NOMO-1 treated with dmso at 0.1 percent for 144 hours (cell line): ENCODE measurements at regions not wholly inside any gene's neighbourhood (a gene's known extent, or its start where the extent isn't known, plus 50 kb on each side); places are given as distances from the start of the nearest gene placed in this dataset.

Experiments used
- DNase-seq: peaks from one replicate; lab custom pipeline; 2025; ENCODE audit not compliant: unreplicated experiment; lab: John Stamatoyannopoulos, UW

DNA sequence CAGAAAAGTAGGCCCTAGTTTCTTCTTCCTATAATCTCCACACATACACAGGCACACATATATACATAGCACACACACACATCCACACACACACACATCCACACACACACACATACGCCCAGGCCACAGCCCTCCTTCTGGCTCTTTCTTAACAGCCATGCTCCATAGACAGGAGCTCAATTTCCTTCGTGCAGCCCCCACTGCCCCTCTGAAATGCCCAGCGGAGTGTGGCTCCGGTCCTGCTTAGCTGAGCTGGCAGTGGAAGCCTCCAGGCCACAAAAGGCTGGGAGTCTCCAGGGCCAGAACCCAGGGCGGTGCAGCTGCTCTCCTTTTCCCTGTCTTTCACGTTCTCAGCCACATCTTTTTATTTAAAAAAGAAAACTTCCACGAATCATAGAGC lies 282.9 kb upstream of the IGFBP3 start:
- DNase-seq, result no peak

DNA sequence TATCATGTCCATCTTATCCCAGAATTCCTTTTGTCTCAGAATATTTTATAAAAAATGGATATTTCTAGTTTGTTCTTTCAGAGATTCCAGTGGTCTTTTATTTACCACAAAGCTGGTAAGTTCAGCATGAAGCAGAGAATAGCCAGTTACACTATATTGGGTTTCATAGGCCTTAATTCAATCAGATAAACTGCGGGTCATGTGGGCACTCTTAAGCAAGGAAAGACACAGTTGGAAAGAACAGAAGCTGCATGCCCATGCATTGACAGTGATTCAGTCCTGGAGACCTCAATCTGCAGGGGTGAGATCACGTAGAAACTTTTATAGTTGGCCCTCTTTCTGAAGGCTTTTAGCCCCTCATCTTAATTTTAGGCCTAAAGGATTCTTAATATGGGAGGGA lies 281.3 kb upstream of the IGFBP3 start:
- DNase-seq, result no peak

DNA sequence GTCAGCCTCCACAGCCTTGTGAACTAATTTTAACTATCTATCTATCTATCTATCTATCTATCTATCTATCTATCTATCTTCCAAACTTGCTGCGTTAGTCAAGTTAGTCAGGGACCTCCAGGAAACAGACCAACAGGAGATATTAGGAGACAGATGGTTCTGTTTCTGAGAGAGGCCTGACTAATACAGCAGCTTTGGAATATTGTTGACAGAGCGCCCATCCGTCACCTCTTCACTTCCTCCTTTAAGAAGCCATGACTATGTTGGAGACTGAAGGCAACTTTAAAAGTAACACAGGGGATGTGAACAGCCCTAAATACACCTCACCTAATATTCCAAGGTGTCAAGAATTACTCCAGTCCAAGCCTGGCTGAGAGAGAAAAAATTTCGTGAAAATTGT lies 280.9 kb upstream of the IGFBP3 start:
- no peak for DNase-seq

- no peak for DNase-seq
Measured at GRCh38 chr7:46198701-46199100, 277.6 kb upstream of the IGFBP3 start.

GRCh38 chr7:46197785-46198540 lies 276.9 kb upstream of the IGFBP3 start:
- DNase-seq, result no peak

- DNase-seq, result no peak
Measured at GRCh38 chr7:46195934-46196333, 274.9 kb upstream of the IGFBP3 start.

DNA sequence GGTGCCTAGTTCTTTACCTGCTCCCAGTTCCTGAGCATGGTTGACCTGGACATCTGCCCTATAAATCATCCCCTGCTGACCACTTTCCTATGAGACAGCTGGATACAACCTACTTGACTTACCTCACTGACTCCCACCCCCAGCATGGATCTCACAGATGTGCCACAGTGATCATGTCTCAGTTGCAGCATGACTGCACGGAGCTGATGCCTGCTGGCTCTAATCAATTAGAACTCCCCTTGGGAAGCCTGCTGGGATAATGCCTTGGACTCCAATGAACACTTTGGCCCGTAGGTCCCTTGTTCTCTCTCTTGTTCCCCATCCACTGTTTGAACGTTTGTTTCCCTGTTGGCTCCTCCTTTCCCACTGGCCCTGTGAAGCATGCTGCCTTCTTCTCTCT lies 271.2 kb upstream of the IGFBP3 start:
- DNase-seq, result no peak

GRCh38 chr7:46191776-46192175 lies 270.7 kb upstream of the IGFBP3 start:
- DNase-seq, result no peak

GRCh38 chr7:46191296-46191695 lies 270.2 kb upstream of the IGFBP3 start:
- no peak for DNase-seq

DNA sequence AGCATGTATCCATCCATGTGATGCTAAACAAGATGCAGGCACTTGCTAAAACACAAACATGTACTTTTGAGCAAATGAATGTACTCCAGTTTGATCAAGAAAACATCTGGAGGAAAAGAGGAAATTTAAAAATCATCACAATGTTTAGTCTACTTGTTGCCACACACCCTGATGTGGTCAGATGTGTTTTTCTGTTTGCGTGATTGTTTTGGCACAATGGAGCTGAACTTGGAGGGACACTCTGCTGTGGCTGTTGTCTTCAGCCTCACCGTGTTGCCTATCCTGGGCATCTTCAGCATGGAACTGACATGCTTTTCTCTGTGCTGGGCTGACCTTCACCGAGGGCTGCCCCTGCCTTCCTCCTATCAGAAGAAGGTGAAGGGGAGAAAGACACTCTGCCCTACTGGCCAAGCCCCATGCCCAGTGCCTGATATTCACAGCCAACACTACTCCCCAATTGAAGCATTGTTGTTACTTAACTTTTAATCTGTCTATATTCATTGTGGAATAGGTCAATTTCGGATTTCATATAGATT lies 268.3 kb upstream of the IGFBP3 start:
- no peak for DNase-seq

GRCh38 chr7:46186131-46186530 lies 265.1 kb upstream of the IGFBP3 start:
- no peak for DNase-seq

GRCh38 chr7:46179061-46179610 lies 258.1 kb upstream of the IGFBP3 start:
- DNase-seq, result no peak

DNA sequence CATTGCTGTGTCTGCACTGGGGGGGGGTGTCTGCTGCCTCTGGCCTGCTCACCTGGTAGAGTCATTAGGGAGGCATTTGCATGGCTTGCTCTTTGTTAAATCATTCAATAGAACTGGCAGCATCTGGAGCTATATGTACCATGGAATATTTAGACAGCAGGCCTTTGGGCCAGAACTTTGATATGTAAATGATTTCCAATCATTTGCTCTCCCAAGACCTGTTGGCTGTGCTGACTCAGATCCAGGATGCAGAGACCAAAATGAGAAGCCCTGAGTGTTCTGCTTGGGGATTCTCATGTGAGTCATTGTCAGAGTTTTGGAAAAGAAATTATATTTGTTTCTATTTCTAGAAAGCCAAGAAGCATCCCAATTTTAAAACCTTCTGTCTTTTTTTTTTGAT lies 257.6 kb upstream of the IGFBP3 start:
- no peak for DNase-seq

- DNase-seq, result no peak
Measured at GRCh38 chr7:46177821-46178220, 256.7 kb upstream of the IGFBP3 start.

DNA sequence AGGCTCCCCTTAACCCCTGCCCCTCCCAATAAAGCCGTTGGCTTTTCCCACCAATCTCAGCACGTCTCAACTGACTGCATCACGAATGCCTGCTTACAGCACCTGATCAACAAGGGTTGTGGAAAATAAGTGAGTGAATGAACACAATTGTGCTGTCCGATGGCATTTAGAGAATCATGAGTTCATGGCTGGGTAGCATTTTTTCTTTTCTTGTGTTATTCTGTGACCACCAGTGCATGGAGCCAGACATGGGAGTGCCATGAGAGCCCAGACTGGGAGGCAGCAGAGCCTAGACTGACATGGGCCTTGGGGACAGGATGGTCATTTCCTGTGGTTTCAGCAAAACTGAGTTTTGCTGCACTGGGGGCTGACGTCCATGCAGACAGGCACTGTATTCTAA lies 254.1 kb upstream of the IGFBP3 start:
- no peak for DNase-seq

- DNase-seq, result no peak
Measured at GRCh38 chr7:46174196-46174580, 253.1 kb upstream of the IGFBP3 start.

GRCh38 chr7:46173476-46174195 lies 252.6 kb upstream of the IGFBP3 start:
- no peak for DNase-seq

GRCh38 chr7:46170792-46171191 lies 249.7 kb upstream of the IGFBP3 start:
- DNase-seq, result no peak

DNA sequence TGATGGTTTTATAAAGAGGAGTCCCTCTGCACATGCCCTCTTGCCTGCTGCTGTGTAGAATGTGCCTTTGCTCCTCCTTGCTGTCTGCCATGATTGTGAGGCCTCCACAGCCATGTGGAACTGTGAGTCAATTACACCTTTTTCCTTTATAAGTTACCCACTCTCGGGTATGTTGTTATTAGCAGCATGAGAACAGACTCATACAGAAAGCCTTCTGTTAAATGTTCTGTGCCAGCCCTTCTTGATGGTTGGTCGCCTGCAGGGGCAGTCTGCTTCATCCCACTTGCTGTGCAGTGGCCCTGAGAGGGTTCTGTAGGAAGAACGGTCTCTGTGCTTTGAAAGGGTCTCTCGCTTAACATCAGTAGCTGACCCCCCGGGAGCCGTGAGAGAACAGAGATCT lies 248.9 kb upstream of the IGFBP3 start:
- no peak for DNase-seq

DNA sequence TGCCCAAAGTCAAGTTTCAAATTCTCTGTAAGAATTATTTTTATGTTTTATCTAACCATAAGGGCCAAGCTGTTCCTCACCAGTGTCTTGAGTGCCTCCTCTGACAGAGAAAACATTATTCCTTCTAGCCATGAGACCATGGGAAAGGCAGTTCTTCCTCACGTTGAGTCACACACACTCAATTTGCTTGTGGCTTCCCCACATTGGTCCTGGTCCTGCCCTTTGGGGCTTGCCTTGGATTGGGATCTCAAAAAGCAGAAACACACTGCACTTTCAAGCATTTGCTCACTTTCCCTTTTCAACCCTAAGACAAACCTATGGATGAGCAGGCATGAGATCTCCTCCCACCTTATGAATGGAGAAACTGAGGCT lies 248.3 kb upstream of the IGFBP3 start:
- no peak for DNase-seq

- no peak for DNase-seq
Measured at GRCh38 chr7:46168671-46169383, 247.8 kb upstream of the IGFBP3 start.

- DNase-seq, result no peak
Measured at GRCh38 chr7:46168231-46168630, 247.2 kb upstream of the IGFBP3 start.
